H1 (cell line): ENCODE measurements at regions not wholly inside any gene's neighbourhood (a gene's known extent, or its start where the extent isn't known, plus 50 kb on each side); places are given as distances from the start of the nearest gene placed in this dataset.

Source experiments
- CTCF ChIA-PET: fragments of 300-600 bp; sonication (Branson Sonifier 250); formaldehyde crosslinking; loops from one replicate; lab custom pipeline; 2021; ENCODE audit not compliant: partially characterized antibody; lab: Charles Lee
- POLR2A ChIA-PET: fragments of 300-600 bp; sonication (Branson Sonifier 250); formaldehyde crosslinking; loops from one replicate; lab custom pipeline; 2021; ENCODE audit warnings: inconsistent platforms; ENCODE audit not compliant: partially characterized antibody; lab: Charles Lee
- DNase-seq, 2 experiments: peaks; one replicate each; pipeline versions ENCODE4 v3.0.0 to v3.0.0-alpha.2; 2010 to 2022; ENCODE audit warnings: low spot score in 2 of 2, low read depth in 1 of 2, mixed read lengths in 1 of 2
- FAIRE-seq: peaks from 2 replicates; lab custom pipeline; 2011; peaks lifted over from hg19 to GRCh38; lab: Jason Lieb, UNC
- H2AFZ ChIP-seq: 2 replicates; pipeline ENCODE4 v1.8.1; 2012; ENCODE audit warnings: low read length, inconsistent platforms
- H2AK5ac ChIP-seq: 2 replicates; pipeline ENCODE4 v1.6.1; 2013; ENCODE audit warnings: low read depth, low read length
- H2BK120ac ChIP-seq: replicated peaks from 2 replicates; pipeline ENCODE3; 2013; ENCODE audit warnings: low read depth, low read length, inconsistent platforms
- H2BK12ac ChIP-seq: 2 replicates; pipeline ENCODE4 v1.6.1; 2013; ENCODE audit warnings: low read depth, low read length
- H2BK15ac ChIP-seq: 2 replicates; pipeline ENCODE4 v1.6.1; 2013; ENCODE audit warnings: low read length
- H2BK20ac ChIP-seq: 2 replicates; pipeline ENCODE4 v1.6.1; 2013; ENCODE audit warnings: low read length
- H2BK5ac ChIP-seq: 2 replicates; pipeline ENCODE4 v1.6.1; 2013; ENCODE audit warnings: low read depth, low read length
- H3K14ac ChIP-seq: 2 replicates; pipeline ENCODE4 v1.6.1; 2013; ENCODE audit warnings: inconsistent platforms; ENCODE audit not compliant: insufficient read length
- H3K18ac ChIP-seq: 2 replicates; pipeline ENCODE4 v1.6.1; 2013; ENCODE audit warnings: low read length; ENCODE audit errors: extremely low read depth
- H3K23ac ChIP-seq: 2 replicates; pipeline ENCODE4 v1.6.1; 2013; ENCODE audit warnings: inconsistent platforms; ENCODE audit not compliant: insufficient read length
- H3K23me2 ChIP-seq: 2 replicates; pipeline ENCODE4 v1.6.1; 2013; ENCODE audit warnings: low read depth, low read length
- H3K27ac ChIP-seq: 2 replicates; pipeline ENCODE4 v1.6.1; 2011; ENCODE audit warnings: low read depth, low read length, inconsistent platforms
- H3K27me3 ChIP-seq, 4 experiments: replicated peaks in 1 of 4; 1 replicate in 1 of 4; 2 replicates in 3 of 4; pipeline versions ENCODE4 v1.6.1 to v1.8.1; 2011 to 2013; ENCODE audit warnings: low read length in 3 of 4, mild to moderate bottlenecking in 3 of 4, inconsistent platforms in 2 of 4, mixed read lengths in 2 of 4, moderate library complexity in 1 of 4; ENCODE audit not compliant: control insufficient read depth in 3 of 4, insufficient read depth in 3 of 4; ENCODE audit errors: extremely low read depth in 1 of 4
- H3K36me3 ChIP-seq, 4 experiments: 2 replicates each; pipeline versions ENCODE4 v1.6.1 to v1.8.1; 2011 to 2013; ENCODE audit warnings: mild to moderate bottlenecking in 4 of 4, low read length in 3 of 4, moderate library complexity in 2 of 4, control low read depth in 1 of 4, inconsistent platforms in 1 of 4; ENCODE audit not compliant: insufficient read depth in 4 of 4, control insufficient read depth in 2 of 4
- H3K4ac ChIP-seq: replicated peaks from 2 replicates; pipeline ENCODE3; 2013; ENCODE audit warnings: low read length, low read depth, mixed read lengths, inconsistent platforms; ENCODE audit not compliant: insufficient read length
- H3K4me1 ChIP-seq, 4 experiments: replicated peaks in 1 of 4; 1 replicate in 1 of 4; 2 replicates in 3 of 4; pipeline versions ENCODE4 v1.6.1 to v1.8.1; 2011 to 2013; ENCODE audit warnings: low read length in 3 of 4, inconsistent platforms in 2 of 4, mixed read lengths in 1 of 4; ENCODE audit not compliant: insufficient read depth in 4 of 4, control insufficient read depth in 3 of 4
- H3K4me2 ChIP-seq, 2 experiments: 2 replicates each; pipeline versions ENCODE4 v1.6.1 to v1.8.1; 2011 to 2013; ENCODE audit warnings: low read depth in 2 of 2, low read length in 2 of 2, control low read depth in 1 of 2, inconsistent platforms in 1 of 2, mild to moderate bottlenecking in 1 of 2; ENCODE audit not compliant: insufficient read depth in 1 of 2
- H3K4me3 ChIP-seq, 4 experiments: fragments of 200-600, 300-600 bp in 1 of 4; sonication (generic), shearing (Covaris generic), sonication (Bioruptor Twin) in 1 of 4; 2 replicates each; pipeline versions ENCODE4 v1.5.1 to v1.8.1; 2011 to 2016; ENCODE audit warnings: low read length in 4 of 4, low read depth in 3 of 4, control low read depth in 2 of 4, inconsistent platforms in 2 of 4, mild to moderate bottlenecking in 2 of 4, mixed read lengths in 1 of 4, moderate library complexity in 1 of 4; ENCODE audit not compliant: insufficient read depth in 2 of 4; ENCODE audit errors: extremely low read depth in 1 of 4
- H3K56ac ChIP-seq: replicated peaks from 2 replicates; pipeline ENCODE3; 2013; ENCODE audit warnings: low read depth, mild to moderate bottlenecking, mixed read lengths, low read length, inconsistent platforms; ENCODE audit not compliant: insufficient read length
- H3K79me1 ChIP-seq: 2 replicates; pipeline ENCODE4 v1.6.1; 2013; ENCODE audit warnings: low read depth, low read length, control low read depth
- H3K79me2 ChIP-seq, 2 experiments: 2 replicates each; pipeline versions ENCODE4 v1.6.1 to v1.8.1; 2012 to 2013; ENCODE audit warnings: low read length in 2 of 2, mild to moderate bottlenecking in 2 of 2, inconsistent platforms in 1 of 2; ENCODE audit not compliant: insufficient read depth in 2 of 2, control insufficient read depth in 1 of 2
- H3K9ac ChIP-seq, 4 experiments: replicated peaks in 1 of 4; 1 replicate in 1 of 4; 2 replicates in 3 of 4; pipeline versions ENCODE4 v1.6.1 to v1.8.1; 2011 to 2013; ENCODE audit warnings: low read depth in 3 of 4, low read length in 3 of 4, control low read depth in 2 of 4, mild to moderate bottlenecking in 2 of 4, moderate library complexity in 2 of 4, inconsistent platforms in 1 of 4; ENCODE audit errors: extremely low read depth in 1 of 4
- H3K9me3 ChIP-seq, 2 experiments: 2 replicates each; pipeline versions ENCODE4 v1.6.1 to v1.8.1; 2012 to 2013; ENCODE audit warnings: mild to moderate bottlenecking in 2 of 2, moderate library complexity in 2 of 2, control low read depth in 1 of 2, inconsistent platforms in 1 of 2, low read depth in 1 of 2, low read length in 1 of 2, mixed read lengths in 1 of 2; ENCODE audit not compliant: insufficient read depth in 2 of 2
- H4K20me1 ChIP-seq, 2 experiments: replicated peaks in 1 of 2; 2 replicates each; pipeline versions ENCODE3 to v1.8.1; 2011 to 2013; ENCODE audit warnings: inconsistent platforms in 2 of 2, low read length in 2 of 2, mild to moderate bottlenecking in 1 of 2; ENCODE audit not compliant: insufficient read depth in 2 of 2, control insufficient read depth in 1 of 2
- H4K5ac ChIP-seq: 2 replicates; pipeline ENCODE4 v1.6.1; 2013; ENCODE audit warnings: low read length, low read depth, mixed read lengths, inconsistent platforms; ENCODE audit not compliant: insufficient read length
- H4K8ac ChIP-seq: 2 replicates; pipeline ENCODE4 v1.8.0; 2013; ENCODE audit warnings: mild to moderate bottlenecking, moderate library complexity, low read length, inconsistent platforms; ENCODE audit not compliant: insufficient read depth; ENCODE audit errors: extremely low read depth
- H4K91ac ChIP-seq: replicated peaks from 2 replicates; pipeline ENCODE3; 2013; ENCODE audit warnings: low read length, mixed read lengths, inconsistent platforms; ENCODE audit not compliant: insufficient read length
- CBX8 ChIP-seq: fragments of 300-800, 300-1000 bp; sonication (generic); IDR thresholded peaks from 2 replicates; pipeline ENCODE4 v1.7.1; 2016; ENCODE audit warnings: low read depth, low read length, borderline replicate concordance
- CHD2 ChIP-seq: IDR thresholded peaks from 2 replicates; pipeline ENCODE4 v1.6.1; 2012; ENCODE audit warnings: low read length, improper control_type of control experiment
- KDM1A ChIP-seq: fragments of 200-600, 300-600 bp; sonication (generic); IDR thresholded peaks from 2 replicates; pipeline ENCODE4 v1.7.1; 2016; ENCODE audit warnings: mild to moderate bottlenecking, low read length, borderline replicate concordance
- KDM4A ChIP-seq: IDR thresholded peaks from one replicate; pipeline ENCODE4 v1.7.1; 2012; ENCODE audit warnings: low read depth, mild to moderate bottlenecking, moderate library complexity, low read length, inconsistent platforms; ENCODE audit not compliant: severe bottlenecking
- RFX5 ChIP-seq: IDR thresholded peaks from 2 replicates; pipeline ENCODE4 v1.6.1; 2011; ENCODE audit warnings: low read depth, low read length, improper control_type of control experiment, borderline replicate concordance
- SIRT6 ChIP-seq: IDR thresholded peaks from one replicate; pipeline ENCODE4 v1.7.1; 2012; ENCODE audit warnings: low read length, inconsistent platforms
- SIX5 ChIP-seq: IDR thresholded peaks from 2 replicates; pipeline ENCODE4 v1.6.1; 2011; ENCODE audit warnings: mild to moderate bottlenecking, low read depth, low read length
- SP1 ChIP-seq: IDR thresholded peaks from 2 replicates; pipeline ENCODE4 v1.6.1; 2011; ENCODE audit warnings: low read depth, low read length
- WGBS, 2 experiments: shearing (Covaris generic) in 1 of 2; methylation state at CpG; one replicate each; pipeline versions ENCODE4 v1.1.6 to v1.1.7; 2013 to 2015; ENCODE audit warnings: low lambda C conversion rate in 2 of 2, mixed read lengths in 2 of 2, inconsistent platforms in 1 of 2, low coverage in 1 of 2, missing lambda C conversion rate in 1 of 2; ENCODE audit not compliant: insufficient replicate concordance in 2 of 2, insufficient coverage in 1 of 2, insufficient read length in 1 of 2; ENCODE audit errors: extremely low coverage in 1 of 2, missing lambda C conversion rate in 1 of 2; 5-methylcytosine and 5-hydroxymethylcytosine counted together
- TF ChIP-seq, protein P1 (sequence below), 3 experiments: IDR thresholded peaks; 1 replicate in 2 of 3; 2 replicates in 1 of 3; pipeline versions ENCODE4 v1.5.1 to v1.6.1; 2011; ENCODE audit warnings: low read length in 3 of 3, mild to moderate bottlenecking in 3 of 3, inconsistent platforms in 2 of 3, low read depth in 1 of 3, moderate library complexity in 1 of 3; ENCODE audit not compliant: insufficient read depth in 1 of 3; ENCODE audit errors: control extremely low read depth in 1 of 3

DNA sequence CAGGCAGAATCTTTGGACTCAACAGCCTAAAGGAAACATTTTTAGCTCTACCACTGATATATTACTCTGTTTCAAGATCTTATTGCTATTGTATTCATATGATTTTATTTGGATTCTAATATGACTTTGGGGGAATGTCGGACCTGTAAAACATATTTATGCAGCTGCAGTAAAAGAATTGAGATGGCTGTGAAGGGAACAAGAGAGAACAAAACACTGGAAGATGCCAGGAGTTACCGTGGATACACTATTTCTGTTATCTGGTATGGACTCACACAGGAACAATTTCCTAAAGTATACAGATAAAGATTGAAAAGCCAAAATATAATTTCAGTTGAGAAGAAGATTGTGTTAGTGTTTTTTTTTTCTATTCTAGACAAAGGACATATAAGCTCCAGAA, 113.0 kb upstream of the DCLK2 start:
- Histone ChIP-seq H3K4me1 (no peaks in the 10 kb centered on the region), H3K18ac (no peak overlapping the region), H3K23me2 (no peaks in the 10 kb centered on the region), H4K5ac (no peak overlapping the region), H4K8ac (no peak overlapping the region), H3K9me3 (no peaks in the 10 kb centered on the region), H3K56ac (no peak overlapping the region), H3K23ac (no peak overlapping the region), H3K27ac (no peak overlapping the region), H3K9ac (no peak overlapping the region), H3K4me2 (no peak overlapping the region), H2BK15ac (no peak overlapping the region), H3K4me3 (no peak overlapping the region), H2BK12ac (no peak overlapping the region), H3K36me3 (no peaks in the 10 kb centered on the region), H4K91ac (no peak overlapping the region), H3K14ac (no peak overlapping the region), H3K79me2 (no peaks in the 10 kb centered on the region), H3K27me3 (no peaks in the 10 kb centered on the region), H4K20me1 (no peaks in the 10 kb centered on the region), H3K4ac (no peak overlapping the region), H2AFZ (no peak overlapping the region), H2BK5ac (no peak overlapping the region), H2BK120ac (no peak overlapping the region), H2AK5ac (no peak overlapping the region)
- 86% methylated on average over 2 of the region's 2 CpGs; no CpG with 5 or more reads in 1 of the 2 experiments for WGBS, 2 experiments
- DNase-seq (no peak), FAIRE-seq (no peak)
- ChIA-PET CTCF (interaction anchor here (1.2 to 1.9 kb wide), 6 partner anchors 15 to 278 kb away, joined by 4 to 8 read pairs (median 4); no protein-coding TSS in a partner anchor), POLR2A (no interaction called here)
- TF ChIP-seq SIRT6, result no peak
- TF ChIP-seq KDM4A, result no peak
- no peak for TF ChIP-seq SIX5
- TF ChIP-seq KDM1A, result no peak
- no peak for TF ChIP-seq RFX5
- no peak for TF ChIP-seq CHD2
- TF ChIP-seq CBX8, result no peak
- TF ChIP-seq, protein P1, sequence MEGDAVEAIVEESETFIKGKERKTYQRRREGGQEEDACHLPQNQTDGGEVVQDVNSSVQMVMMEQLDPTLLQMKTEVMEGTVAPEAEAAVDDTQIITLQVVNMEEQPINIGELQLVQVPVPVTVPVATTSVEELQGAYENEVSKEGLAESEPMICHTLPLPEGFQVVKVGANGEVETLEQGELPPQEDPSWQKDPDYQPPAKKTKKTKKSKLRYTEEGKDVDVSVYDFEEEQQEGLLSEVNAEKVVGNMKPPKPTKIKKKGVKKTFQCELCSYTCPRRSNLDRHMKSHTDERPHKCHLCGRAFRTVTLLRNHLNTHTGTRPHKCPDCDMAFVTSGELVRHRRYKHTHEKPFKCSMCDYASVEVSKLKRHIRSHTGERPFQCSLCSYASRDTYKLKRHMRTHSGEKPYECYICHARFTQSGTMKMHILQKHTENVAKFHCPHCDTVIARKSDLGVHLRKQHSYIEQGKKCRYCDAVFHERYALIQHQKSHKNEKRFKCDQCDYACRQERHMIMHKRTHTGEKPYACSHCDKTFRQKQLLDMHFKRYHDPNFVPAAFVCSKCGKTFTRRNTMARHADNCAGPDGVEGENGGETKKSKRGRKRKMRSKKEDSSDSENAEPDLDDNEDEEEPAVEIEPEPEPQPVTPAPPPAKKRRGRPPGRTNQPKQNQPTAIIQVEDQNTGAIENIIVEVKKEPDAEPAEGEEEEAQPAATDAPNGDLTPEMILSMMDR (IDR thresholded peaks at IDR 0.05; ENCODE audit: control extremely low read depth in 1 of 3, insufficient read depth in 1 of 3, low read depth in 1 of 3, low read length in 3 of 3), result no peak
- TF ChIP-seq SP1, result no peak
- TF ChIP-seq, all 59 proteins: peak for 0
- no peaks in the 10 kb centered on the region for H3K79me1 ChIP-seq
- no peak overlapping the region for H2BK20ac ChIP-seq
